Thyroid gland (tissue), 4 donors: ENCODE measurements at regions not wholly inside any gene's neighbourhood (a gene's known extent, or its start where the extent isn't known, plus 50 kb on each side); places are given as distances from the start of the nearest gene placed in this dataset.

Source experiments
- DNase-seq, 2 donors: peaks; one replicate each; pipeline ENCODE4 v3.0.0-alpha.2; 2019
- H3K27ac ChIP-seq, 3 donors: fragments of 200-600 bp; sonication (generic); 1 replicate in 2 of 3; 2 replicates in 1 of 3; pipeline ENCODE4 v1.5.1; 2016 to 2019; ENCODE audit warnings: mild to moderate bottlenecking in 1 of 3, moderate library complexity in 1 of 3
- H3K27me3 ChIP-seq: fragments of 200-600 bp; sonication (generic); one replicate; pipeline ENCODE4 v1.5.1; 2019
- H3K36me3 ChIP-seq, 2 donors: fragments of 200-600 bp; sonication (generic); one replicate each; pipeline ENCODE4 v1.5.1; 2016 to 2019
- H3K4me1 ChIP-seq, 2 donors: fragments of 200-600 bp; sonication (generic); one replicate each; pipeline ENCODE4 v1.5.1; 2017 to 2019
- H3K4me3 ChIP-seq, 3 donors: fragments of 200-600 bp; sonication (generic); replicated peaks in 1 of 3; 1 replicate in 2 of 3; 2 replicates in 1 of 3; pipeline ENCODE4 v1.5.1; 2016; ENCODE audit warnings: mild to moderate bottlenecking in 1 of 3
- H3K9me3 ChIP-seq: fragments of 200-600 bp; sonication (generic); one replicate; pipeline ENCODE4 v1.5.1; 2017
- POLR2A ChIP-seq, 2 donors: fragments of 450-650 bp; IDR thresholded peaks; one replicate each; pipeline ENCODE4 v1.6.1; 2017; ENCODE audit warnings: antibody characterized with exemption in 2 of 2, mild to moderate bottlenecking in 2 of 2, moderate library complexity in 1 of 2
- WGBS, 2 donors: methylation state at CpG; one replicate each; pipeline ENCODE4 v1.1.5; 2017; 5-methylcytosine and 5-hydroxymethylcytosine counted together
- intact Hi-C: fragments of 100-400 bp; cut with DNase I; formaldehyde crosslinking; loops from one replicate; pipeline ENCODE4 v1.15.1; 2023
- TF ChIP-seq, protein P1 (sequence below), 6 experiments: fragments of 200-600 bp in 3 of 6; fragments of 450-650 bp in 3 of 6; sonication (generic) in 3 of 6; IDR thresholded peaks; one replicate each; pipeline ENCODE4 v1.5.1; 2016 to 2019; ENCODE audit warnings: antibody characterized with exemption in 6 of 6, mild to moderate bottlenecking in 2 of 6, inconsistent platforms in 1 of 6, moderate library complexity in 1 of 6

DNA sequence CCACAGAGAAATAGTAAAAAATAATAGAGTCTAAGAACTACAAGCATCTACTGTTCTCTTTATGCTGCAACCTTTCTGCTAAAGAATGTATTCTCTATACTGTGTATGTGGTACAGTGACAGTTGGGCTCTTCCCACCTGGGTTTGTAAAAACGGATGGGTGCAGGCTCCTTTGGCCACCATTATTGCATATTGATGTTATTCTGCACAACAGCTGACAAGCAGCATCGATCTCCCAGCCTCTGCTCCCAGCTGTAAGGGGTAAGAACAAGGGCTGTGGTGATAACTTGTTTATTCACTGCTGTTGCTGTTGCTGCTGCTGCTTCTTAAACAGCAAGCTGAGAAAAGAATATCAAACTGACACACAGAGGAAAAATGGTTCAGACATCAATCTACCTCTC is 56.1 kb downstream of the KCNRG start:
- intact Hi-C loops = no loop called here
- no peak overlapping the region for H3K27ac ChIP-seq
- H3K9me3 ChIP-seq = no peaks in the 10 kb centered on the region
- no peaks in the 10 kb centered on the region for H3K36me3 ChIP-seq
- H3K4me3 ChIP-seq = no peak overlapping the region
- H3K27me3 ChIP-seq = no peaks in the 10 kb centered on the region
- no peaks in the 10 kb centered on the region for H3K4me1 ChIP-seq
- no peak for DNase-seq
- 71% methylated on average over 2 of the region's 2 CpGs for WGBS, 2 donors
- TF ChIP-seq, protein P1, sequence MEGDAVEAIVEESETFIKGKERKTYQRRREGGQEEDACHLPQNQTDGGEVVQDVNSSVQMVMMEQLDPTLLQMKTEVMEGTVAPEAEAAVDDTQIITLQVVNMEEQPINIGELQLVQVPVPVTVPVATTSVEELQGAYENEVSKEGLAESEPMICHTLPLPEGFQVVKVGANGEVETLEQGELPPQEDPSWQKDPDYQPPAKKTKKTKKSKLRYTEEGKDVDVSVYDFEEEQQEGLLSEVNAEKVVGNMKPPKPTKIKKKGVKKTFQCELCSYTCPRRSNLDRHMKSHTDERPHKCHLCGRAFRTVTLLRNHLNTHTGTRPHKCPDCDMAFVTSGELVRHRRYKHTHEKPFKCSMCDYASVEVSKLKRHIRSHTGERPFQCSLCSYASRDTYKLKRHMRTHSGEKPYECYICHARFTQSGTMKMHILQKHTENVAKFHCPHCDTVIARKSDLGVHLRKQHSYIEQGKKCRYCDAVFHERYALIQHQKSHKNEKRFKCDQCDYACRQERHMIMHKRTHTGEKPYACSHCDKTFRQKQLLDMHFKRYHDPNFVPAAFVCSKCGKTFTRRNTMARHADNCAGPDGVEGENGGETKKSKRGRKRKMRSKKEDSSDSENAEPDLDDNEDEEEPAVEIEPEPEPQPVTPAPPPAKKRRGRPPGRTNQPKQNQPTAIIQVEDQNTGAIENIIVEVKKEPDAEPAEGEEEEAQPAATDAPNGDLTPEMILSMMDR (IDR thresholded peaks at IDR 0.05) = no peak
- TF ChIP-seq POLR2A (IDR thresholded peaks at IDR 0.05) = no peak

DNA sequence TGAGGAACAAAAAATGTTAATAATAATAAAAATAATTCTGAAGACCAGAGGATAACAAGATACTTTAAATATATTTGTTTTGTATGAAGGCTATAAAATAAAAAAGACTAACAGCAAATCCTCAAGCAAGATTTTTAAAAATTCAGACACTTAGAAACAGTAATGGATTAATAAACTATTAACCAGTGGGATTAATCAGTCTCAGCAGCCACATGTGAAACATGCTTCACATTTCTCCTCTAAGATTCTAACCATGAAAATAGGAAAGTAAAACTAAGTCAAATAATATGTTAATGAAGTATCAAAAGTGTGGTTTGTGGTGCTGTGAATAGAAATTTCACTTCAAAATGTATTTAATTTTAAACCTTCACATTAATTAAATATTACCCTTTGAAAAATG is 57.4 kb downstream of the KCNRG start:
- H3K27ac ChIP-seq = no peak overlapping the region
- no peak overlapping the region for H3K4me3 ChIP-seq

DNA sequence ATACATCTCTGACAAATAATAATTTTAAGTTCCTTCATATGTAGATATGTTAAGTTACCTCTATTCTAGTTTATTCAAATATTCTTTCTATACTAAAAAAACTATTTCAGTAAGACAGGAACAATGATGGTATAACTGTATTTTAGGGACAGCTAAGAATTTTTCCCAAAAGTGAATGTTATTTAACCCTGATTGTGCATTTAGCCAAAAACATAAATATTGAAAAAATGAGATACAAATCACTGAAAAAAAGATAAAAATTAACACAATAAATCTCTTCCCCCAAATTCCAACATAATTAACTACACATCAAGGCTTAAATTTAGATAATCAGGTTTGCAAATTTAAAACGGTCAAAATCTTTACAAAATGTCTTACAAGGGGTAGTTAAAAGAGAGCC is 58.1 kb downstream of the KCNRG start:
- no peak for DNase-seq

More for the DNA sequence above, 57.4 kb downstream of the KCNRG start:
- no peaks in the 10 kb centered on the region for H3K4me1 ChIP-seq
- no peak for DNase-seq
- intact Hi-C loops = no loop called here
- H3K36me3 ChIP-seq = no peaks in the 10 kb centered on the region
- H3K9me3 ChIP-seq = no peaks in the 10 kb centered on the region
- no peaks in the 10 kb centered on the region for H3K27me3 ChIP-seq
- no peak for TF ChIP-seq POLR2A (IDR thresholded peaks at IDR 0.05)
- TF ChIP-seq, protein P1 (IDR thresholded peaks at IDR 0.05) = no peak

DNA sequence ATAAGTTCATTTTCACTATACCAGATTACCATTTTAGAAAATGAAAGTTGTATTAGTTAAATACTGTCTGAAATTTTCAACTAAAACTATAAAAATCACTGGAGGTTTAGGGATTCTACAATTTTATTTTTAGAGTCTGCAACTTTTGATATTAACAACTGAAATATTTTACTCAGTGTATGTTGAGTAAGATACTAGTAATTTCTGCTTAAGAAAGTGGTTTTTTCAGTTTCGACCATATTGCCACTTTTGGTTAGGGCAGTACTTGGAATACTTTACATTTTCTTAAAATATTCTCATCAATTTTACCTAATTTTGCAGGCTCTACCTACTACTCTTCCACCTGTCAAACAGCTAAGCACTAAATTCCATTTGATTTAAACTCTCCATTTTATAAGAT is 59.6 kb downstream of the KCNRG start:
- Histone ChIP-seq H3K9me3 (no peaks in the 10 kb centered on the region), H3K4me3 (no peak overlapping the region), H3K27ac (no peak overlapping the region), H3K36me3 (no peaks in the 10 kb centered on the region), H3K4me1 (no peaks in the 10 kb centered on the region), H3K27me3 (no peaks in the 10 kb centered on the region)
- TF ChIP-seq POLR2A (IDR thresholded peaks at IDR 0.05) = no peak
- TF ChIP-seq, protein P1 (IDR thresholded peaks at IDR 0.05) = no peak
- WGBS, 2 donors = 89 to 97% methylated on average over 1 of the region's 1 CpG
- no peak for DNase-seq
- intact Hi-C loops = no loop called here

More for the DNA sequence above, 58.1 kb downstream of the KCNRG start:
- Histone ChIP-seq H3K27me3 (no peaks in the 10 kb centered on the region), H3K4me3 (no peak overlapping the region), H3K36me3 (no peaks in the 10 kb centered on the region), H3K27ac (no peak overlapping the region), H3K4me1 (no peaks in the 10 kb centered on the region), H3K9me3 (no peaks in the 10 kb centered on the region)
- WGBS, 2 donors = 82 to 89% methylated on average over 1 of the region's 1 CpG
- TF ChIP-seq, protein P1 (IDR thresholded peaks at IDR 0.05) = no peak
- TF ChIP-seq POLR2A (IDR thresholded peaks at IDR 0.05) = no peak
- intact Hi-C loops = no loop called here

DNA sequence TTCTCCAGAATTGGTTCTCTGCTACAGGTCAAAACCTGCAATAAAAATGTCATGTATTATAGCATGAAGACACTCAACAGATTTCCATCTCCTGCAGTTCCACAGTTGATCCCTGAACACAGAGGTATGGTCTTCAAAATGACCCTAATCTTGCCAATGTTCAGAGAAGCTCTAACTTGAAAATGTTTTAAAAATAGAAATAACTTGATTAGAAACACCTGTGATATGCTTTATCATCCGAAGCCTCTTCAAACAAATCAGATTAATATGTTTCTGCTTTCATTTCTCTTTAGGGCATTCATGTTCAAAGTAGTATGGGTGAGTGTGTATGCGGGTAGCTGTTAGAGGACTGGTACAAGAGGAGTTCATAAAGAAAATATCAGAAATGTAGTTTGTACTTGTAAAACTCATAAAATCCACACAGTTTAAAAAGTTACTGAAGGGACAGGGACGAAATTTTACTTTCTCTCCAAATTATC is 60.4 kb downstream of the KCNRG start:
- Histone ChIP-seq H3K27ac (no peak overlapping the region), H3K4me1 (no peaks in the 10 kb centered on the region), H3K9me3 (no peaks in the 10 kb centered on the region), H3K36me3 (no peaks in the 10 kb centered on the region), H3K27me3 (no peaks in the 10 kb centered on the region), H3K4me3 (no peak overlapping the region)
- WGBS, 2 donors = 83 to 90% methylated on average over 3 of the region's 3 CpGs
- DNase-seq = no peak
- TF ChIP-seq POLR2A (IDR thresholded peaks at IDR 0.05) = no peak
- TF ChIP-seq, protein P1 (IDR thresholded peaks at IDR 0.05) = no peak
- intact Hi-C loops = no loop called here
